HG03432 (cell line): ENCODE measurements at regions not wholly inside any gene's neighbourhood (a gene's known extent, or its start where the extent isn't known, plus 50 kb on each side); places are given as distances from the start of the nearest gene placed in this dataset.
A peak's percentile ranks its signal among the peaks of the same experiment; 100 is the strongest.
"Not testable (repeated sequence)": the region's sequence is repeated elsewhere in the genome, so short reads cannot be mapped to it uniquely, and the experiment has no call there.

Source experiments
- ATAC-seq: cut with Tn5 transposase; IDR thresholded peaks from one replicate; pipeline ENCODE4 v1.9.1; 2021; ENCODE audit warnings: mild to moderate bottlenecking, moderate library complexity; ENCODE audit not compliant: unreplicated experiment

- ATAC-seq = not testable (repeated sequence)
Observed at GRCh38 chr14:105981517-105982302, 455.3 kb downstream of the TMEM121 start.

GRCh38 chr14:105982664-105983063 lies 456.3 kb downstream of the TMEM121 start:
- ATAC-seq = no peak

- no peak for ATAC-seq
Observed at GRCh38 chr14:105986894-105987284, 460.5 kb downstream of the TMEM121 start.

GRCh38 chr14:105987563-105987962 lies 461.2 kb downstream of the TMEM121 start:
- ATAC-seq = no peak

GRCh38 chr14:105989566-105990302 lies 463.4 kb downstream of the TMEM121 start:
- no peak for ATAC-seq

GRCh38 chr14:105991677-105992076 lies 465.3 kb downstream of the TMEM121 start:
- not testable (repeated sequence) for ATAC-seq

- no peak for ATAC-seq
Observed at GRCh38 chr14:105993814-105994213, 467.4 kb downstream of the TMEM121 start.

- ATAC-seq = not testable (repeated sequence)
Observed at GRCh38 chr14:105995011-105995710, 468.8 kb downstream of the TMEM121 start.

GRCh38 chr14:105998597-105998996 lies 472.2 kb downstream of the TMEM121 start:
- ATAC-seq = not testable (repeated sequence)

- peak; percentile 83 for ATAC-seq
Observed at GRCh38 chr14:105999361-106000028, 473.1 kb downstream of the TMEM121 start.

- peak; percentile 34 for ATAC-seq
Observed at GRCh38 chr14:106000029-106000511, 473.7 kb downstream of the TMEM121 start.

GRCh38 chr14:106001277-106001676 lies 474.9 kb downstream of the TMEM121 start:
- peak; percentile 39 for ATAC-seq

- no peak for ATAC-seq
Observed at GRCh38 chr14:106003351-106003750, 477.0 kb downstream of the TMEM121 start.

- not testable (repeated sequence) for ATAC-seq
Observed at GRCh38 chr14:106004937-106005795, 478.8 kb downstream of the TMEM121 start.

- not testable (repeated sequence) for ATAC-seq
Observed at GRCh38 chr14:106006043-106006442, 479.7 kb downstream of the TMEM121 start.

GRCh38 chr14:106006716-106007115 lies 480.3 kb downstream of the TMEM121 start:
- not testable (repeated sequence) for ATAC-seq

- ATAC-seq = no peak
Observed at GRCh38 chr14:106010783-106011182, 484.4 kb downstream of the TMEM121 start.

GRCh38 chr14:106011631-106012360 lies 485.4 kb downstream of the TMEM121 start:
- not testable (repeated sequence) for ATAC-seq

GRCh38 chr14:106012361-106012725 lies 486.0 kb downstream of the TMEM121 start:
- ATAC-seq = not testable (repeated sequence)
